Ovary (tissue), 7 donors: ENCODE measurements at regions not wholly inside any gene's neighbourhood (a gene's known extent, or its start where the extent isn't known, plus 50 kb on each side); places are given as distances from the start of the nearest gene placed in this dataset.

Experiments used
- DNase-seq, 5 donors: peaks; one replicate each; pipeline ENCODE4 v3.0.0-alpha.2; 2019 to 2020
- H3K27ac ChIP-seq, 2 donors: fragments of 200-600 bp; one replicate each; pipeline versions ENCODE4 v1.5.1 to v1.8.0; 2019 to 2022
- H3K27me3 ChIP-seq: fragments of 200-600 bp; one replicate; pipeline ENCODE4 v1.8.0; 2022
- H3K36me3 ChIP-seq: fragments of 200-600 bp; sonication (generic); one replicate; pipeline ENCODE4 v1.5.1; 2019
- H3K4me1 ChIP-seq: one replicate; pipeline ENCODE4 v1.8.1; 2013; ENCODE audit warnings: mild to moderate bottlenecking, moderate library complexity; ENCODE audit not compliant: insufficient read depth
- H3K4me3 ChIP-seq: fragments of 200-600 bp; sonication (generic); one replicate; pipeline ENCODE4 v1.5.1; 2017
- H3K9me3 ChIP-seq, 2 donors: fragments of 200-600 bp in 1 of 2; sonication (generic) in 1 of 2; one replicate each; pipeline versions ENCODE4 v1.5.1 to v1.8.1; 2013 to 2019; ENCODE audit warnings: mild to moderate bottlenecking in 1 of 2, moderate library complexity in 1 of 2
- CTCF ChIP-seq, 3 donors: fragments of 450-650 bp in 2 of 3; fragments of 200-600 bp in 1 of 3; IDR thresholded peaks; one replicate each; pipeline versions ENCODE4 v1.5.1 to v1.8.0; 2016 to 2022; ENCODE audit warnings: antibody characterized with exemption in 3 of 3, mild to moderate bottlenecking in 1 of 3
- EP300 ChIP-seq: sonication (generic); formaldehyde crosslinking; IDR thresholded peaks from one replicate; pipeline ENCODE4 v1.6.1; 2017; ENCODE audit warnings: antibody characterized with exemption
- POLR2A ChIP-seq: fragments of 450-650 bp; IDR thresholded peaks from one replicate; pipeline ENCODE4 v1.6.1; 2017; ENCODE audit warnings: antibody characterized with exemption, mild to moderate bottlenecking, moderate library complexity
- WGBS, 3 donors: extraction: QIAGEN DNeasy Blood & Tissue Kit in 1 of 3; methylation state at CpG; one replicate each; pipeline versions ENCODE4 v1.1.5 to v1.1.7; 2013 to 2017; 5-methylcytosine and 5-hydroxymethylcytosine counted together
- intact Hi-C, 4 donors: fragments of 100-400 bp; cut with DNase I; formaldehyde crosslinking; loops; one replicate each; pipeline versions ENCODE4 v1.11.0 to v1.15.1; 2022 to 2023
- donor health status: DM: no; HTN: no; CAD: no; lungs with moderate emphysema.
- donor health status: DM: no; HTN: no; CAD: no.
- donor health status: Bipolar disorder and iron deficiency.
- donor health status: DM: no; HTN: no; CAD: no.
- donor health status: DM: yes; HTN: yes; CAD: no.

GRCh38 chr4:30833206-30833605 is 113.0 kb downstream of the PCDH7 start:
- Histone ChIP-seq H3K36me3 (no peaks in the 10 kb centered on the region), H3K9me3 (no peaks in the 10 kb centered on the region), H3K4me1 (no peaks in the 10 kb centered on the region), H3K4me3 (no peak overlapping the region), H3K27me3 (no peaks in the 10 kb centered on the region), H3K27ac (no peak overlapping the region)
- TF ChIP-seq POLR2A (no peak), CTCF (IDR thresholded peaks at IDR 0.05) (no peak), EP300 (no peak)
- no peak for DNase-seq
- WGBS, 3 donors = 70 to 87% (median 87%) methylated on average over 2 of the region's 2 CpGs
- intact Hi-C loops = no loop called here

- Histone ChIP-seq H3K4me3 (no peak overlapping the region), H3K27ac (no peak overlapping the region), H3K36me3 (no peaks in the 10 kb centered on the region), H3K9me3 (no peaks in the 10 kb centered on the region), H3K4me1 (no peaks in the 10 kb centered on the region), H3K27me3 (no peaks in the 10 kb centered on the region)
- TF ChIP-seq CTCF (IDR thresholded peaks at IDR 0.05) (no peak), POLR2A (no peak), EP300 (no peak)
- intact Hi-C loops = no loop called here
- no peak for DNase-seq
- 94 to 98% (median 95%) methylated on average over 11 of the region's 11 CpGs for WGBS, 3 donors
These were observed 114.9 kb downstream of the PCDH7 start for GRCh38 chr4:30835044-30835443.

- Histone ChIP-seq H3K27ac (no peak overlapping the region), H3K9me3 (no peaks in the 10 kb centered on the region), H3K4me1 (no peaks in the 10 kb centered on the region), H3K27me3 (no peaks in the 10 kb centered on the region), H3K36me3 (no peaks in the 10 kb centered on the region), H3K4me3 (no peak overlapping the region)
- WGBS, 3 donors = 10 to 26% (median 11%) methylated on average over 1 of the region's 1 CpG
- DNase-seq = no peak
- intact Hi-C loops = no loop called here
- TF ChIP-seq POLR2A (no peak), EP300 (no peak), CTCF (IDR thresholded peaks at IDR 0.05) (no peak)
These were observed 116.1 kb downstream of the PCDH7 start for GRCh38 chr4:30836231-30836630.

- DNase-seq = no peak
- WGBS, 3 donors = 45 to 48% (median 46%) methylated on average over 2 of the region's 2 CpGs
- intact Hi-C loops = no loop called here
- Histone ChIP-seq H3K4me1 (no peaks in the 10 kb centered on the region), H3K27me3 (no peaks in the 10 kb centered on the region), H3K27ac (no peak overlapping the region), H3K9me3 (no peaks in the 10 kb centered on the region), H3K4me3 (no peak overlapping the region), H3K36me3 (no peaks in the 10 kb centered on the region)
- TF ChIP-seq CTCF (IDR thresholded peaks at IDR 0.05) (no peak), EP300 (no peak), POLR2A (no peak)
These were observed 117.0 kb downstream of the PCDH7 start for GRCh38 chr4:30837131-30837539.

- intact Hi-C loops = no loop called here
- Histone ChIP-seq H3K27ac (no peak overlapping the region), H3K4me1 (no peaks in the 10 kb centered on the region), H3K9me3 (no peaks in the 10 kb centered on the region), H3K27me3 (no peaks in the 10 kb centered on the region), H3K36me3 (no peaks in the 10 kb centered on the region), H3K4me3 (no peak overlapping the region)
- 85 to 89% (median 88%) methylated on average over 2 of the region's 2 CpGs for WGBS, 3 donors
- DNase-seq = no peak
- TF ChIP-seq POLR2A = no peak
- TF ChIP-seq CTCF (IDR thresholded peaks at IDR 0.05) = no peak
- TF ChIP-seq EP300 = no peak
These were observed 117.7 kb downstream of the PCDH7 start for GRCh38 chr4:30837861-30838260.
